DOHH2 (cell line): ENCODE measurements at regions not wholly inside any gene's neighbourhood (a gene's known extent, or its start where the extent isn't known, plus 50 kb on each side); places are given as distances from the start of the nearest gene placed in this dataset.

ENCODE experiments used
- EZH2phosphoT487 ChIP-seq: fragments of 200-600 bp; sonication (generic); IDR thresholded peaks from 2 replicates; pipeline ENCODE4 v1.6.1; 2017; ENCODE audit warnings: borderline replicate concordance, mild to moderate bottlenecking, antibody characterized with exemption, low read length, moderate library complexity, mixed read lengths
- TF ChIP-seq, protein P1 (sequence below): fragments of 200-600 bp; sonication (generic); IDR thresholded peaks from one replicate; pipeline ENCODE4 v1.5.1; 2014; ENCODE audit warnings: antibody characterized with exemption, mild to moderate bottlenecking, low read depth, low read length; ENCODE audit not compliant: poor library complexity, severe bottlenecking

DNA sequence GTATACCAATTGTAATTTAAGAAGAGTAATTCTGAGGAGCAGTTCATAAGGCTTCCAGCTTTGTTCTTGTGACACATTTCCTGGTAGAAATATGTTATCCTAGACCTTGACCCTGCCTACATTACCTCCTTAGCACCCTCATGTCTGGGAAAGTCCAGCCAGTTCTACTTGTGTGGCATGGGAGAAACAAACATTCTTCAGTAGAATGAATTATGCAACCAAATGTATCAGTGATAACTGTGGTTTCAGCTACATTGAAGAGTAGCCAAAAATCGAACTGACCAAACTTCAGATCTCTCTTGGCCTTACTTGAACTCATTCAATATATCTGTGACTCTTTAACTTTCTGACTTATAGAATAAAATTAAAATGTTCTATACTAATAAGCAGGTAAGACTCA, 308.1 kb upstream of the LYPLAL1 start:
- TF ChIP-seq, protein P1, sequence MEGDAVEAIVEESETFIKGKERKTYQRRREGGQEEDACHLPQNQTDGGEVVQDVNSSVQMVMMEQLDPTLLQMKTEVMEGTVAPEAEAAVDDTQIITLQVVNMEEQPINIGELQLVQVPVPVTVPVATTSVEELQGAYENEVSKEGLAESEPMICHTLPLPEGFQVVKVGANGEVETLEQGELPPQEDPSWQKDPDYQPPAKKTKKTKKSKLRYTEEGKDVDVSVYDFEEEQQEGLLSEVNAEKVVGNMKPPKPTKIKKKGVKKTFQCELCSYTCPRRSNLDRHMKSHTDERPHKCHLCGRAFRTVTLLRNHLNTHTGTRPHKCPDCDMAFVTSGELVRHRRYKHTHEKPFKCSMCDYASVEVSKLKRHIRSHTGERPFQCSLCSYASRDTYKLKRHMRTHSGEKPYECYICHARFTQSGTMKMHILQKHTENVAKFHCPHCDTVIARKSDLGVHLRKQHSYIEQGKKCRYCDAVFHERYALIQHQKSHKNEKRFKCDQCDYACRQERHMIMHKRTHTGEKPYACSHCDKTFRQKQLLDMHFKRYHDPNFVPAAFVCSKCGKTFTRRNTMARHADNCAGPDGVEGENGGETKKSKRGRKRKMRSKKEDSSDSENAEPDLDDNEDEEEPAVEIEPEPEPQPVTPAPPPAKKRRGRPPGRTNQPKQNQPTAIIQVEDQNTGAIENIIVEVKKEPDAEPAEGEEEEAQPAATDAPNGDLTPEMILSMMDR = no peak
- no peak for TF ChIP-seq EZH2phosphoT487
